Esophagus squamous epithelium (tissue), 4 donors: ENCODE measurements at regions not wholly inside any gene's neighbourhood (a gene's known extent, or its start where the extent isn't known, plus 50 kb on each side); places are given as distances from the start of the nearest gene placed in this dataset.

Experiments
- POLR2A ChIP-seq, 4 donors: fragments of 450-650 bp; IDR thresholded peaks; one replicate each; pipeline ENCODE4 v1.6.1; 2017; ENCODE audit warnings: antibody characterized with exemption in 4 of 4, mild to moderate bottlenecking in 4 of 4, moderate library complexity in 3 of 4
- TF ChIP-seq, protein P1 (sequence below), 6 experiments: fragments of 450-650 bp in 4 of 6; fragments of 200-600 bp in 2 of 6; sonication (generic) in 2 of 6; IDR thresholded peaks; one replicate each; pipeline ENCODE4 v1.5.1; 2016 to 2019; ENCODE audit warnings: antibody characterized with exemption in 6 of 6, mild to moderate bottlenecking in 4 of 6, moderate library complexity in 4 of 6

GRCh38 chr18:43868497-43868995, 591.3 kb upstream of the SYT4 start:
- TF ChIP-seq, protein P1, sequence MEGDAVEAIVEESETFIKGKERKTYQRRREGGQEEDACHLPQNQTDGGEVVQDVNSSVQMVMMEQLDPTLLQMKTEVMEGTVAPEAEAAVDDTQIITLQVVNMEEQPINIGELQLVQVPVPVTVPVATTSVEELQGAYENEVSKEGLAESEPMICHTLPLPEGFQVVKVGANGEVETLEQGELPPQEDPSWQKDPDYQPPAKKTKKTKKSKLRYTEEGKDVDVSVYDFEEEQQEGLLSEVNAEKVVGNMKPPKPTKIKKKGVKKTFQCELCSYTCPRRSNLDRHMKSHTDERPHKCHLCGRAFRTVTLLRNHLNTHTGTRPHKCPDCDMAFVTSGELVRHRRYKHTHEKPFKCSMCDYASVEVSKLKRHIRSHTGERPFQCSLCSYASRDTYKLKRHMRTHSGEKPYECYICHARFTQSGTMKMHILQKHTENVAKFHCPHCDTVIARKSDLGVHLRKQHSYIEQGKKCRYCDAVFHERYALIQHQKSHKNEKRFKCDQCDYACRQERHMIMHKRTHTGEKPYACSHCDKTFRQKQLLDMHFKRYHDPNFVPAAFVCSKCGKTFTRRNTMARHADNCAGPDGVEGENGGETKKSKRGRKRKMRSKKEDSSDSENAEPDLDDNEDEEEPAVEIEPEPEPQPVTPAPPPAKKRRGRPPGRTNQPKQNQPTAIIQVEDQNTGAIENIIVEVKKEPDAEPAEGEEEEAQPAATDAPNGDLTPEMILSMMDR (IDR thresholded peaks at IDR 0.05) = no peak
- no peak for TF ChIP-seq POLR2A (IDR thresholded peaks at IDR 0.05)
